Fibroblast of lung (primary cell): ENCODE measurements at regions not wholly inside any gene's neighbourhood (a gene's known extent, or its start where the extent isn't known, plus 50 kb on each side); places are given as distances from the start of the nearest gene placed in this dataset.
"Not testable (repeated sequence)": the region's sequence is repeated elsewhere in the genome, so short reads cannot be mapped to it uniquely, and the experiment has no call there.

Source experiments
- DNase-seq, 2 donors: peaks; one replicate each; pipeline versions ENCODE4 v3.0.0 to v3.0.0-alpha.2; 2010; ENCODE audit warnings: low read depth in 2 of 2
- H2AFZ ChIP-seq: 2 replicates; pipeline ENCODE4 v1.5.1; 2012; ENCODE audit warnings: low read length, control low read depth, inconsistent platforms
- H3K27ac ChIP-seq: 2 replicates; pipeline ENCODE4 v1.5.1; 2011; ENCODE audit warnings: low read length, control low read depth; ENCODE audit not compliant: insufficient read depth
- H3K27me3 ChIP-seq: 2 replicates; pipeline ENCODE4 v1.5.1; 2011; ENCODE audit warnings: mild to moderate bottlenecking, low read length; ENCODE audit not compliant: control insufficient read depth, insufficient read depth
- H3K36me3 ChIP-seq: 2 replicates; pipeline ENCODE4 v1.5.1; 2011; ENCODE audit warnings: low read length; ENCODE audit not compliant: control insufficient read depth, insufficient read depth
- H3K4me1 ChIP-seq: 2 replicates; pipeline ENCODE4 v1.5.1; 2011; ENCODE audit warnings: low read length; ENCODE audit not compliant: control insufficient read depth, insufficient read depth; ENCODE audit errors: extremely low read depth
- H3K4me2 ChIP-seq: 2 replicates; pipeline ENCODE4 v1.5.1; 2011; ENCODE audit warnings: low read length, control low read depth; ENCODE audit not compliant: insufficient read depth; ENCODE audit errors: extremely low read depth
- H3K4me3 ChIP-seq, 4 experiments: fragments of 200-600 bp in 1 of 4; sonication (generic) in 1 of 4; replicated peaks in 1 of 4; 2 replicates each; pipeline ENCODE4 v1.5.1; 2011 to 2016; ENCODE audit warnings: low read length in 4 of 4, low read depth in 3 of 4, mild to moderate bottlenecking in 3 of 4, control low read depth in 2 of 4, inconsistent platforms in 1 of 4, mixed read lengths in 1 of 4; ENCODE audit not compliant: insufficient read depth in 1 of 4; ENCODE audit errors: control extremely low read depth in 1 of 4
- H3K79me2 ChIP-seq: 2 replicates; pipeline ENCODE4 v1.5.1; 2012; ENCODE audit warnings: mild to moderate bottlenecking, low read length, inconsistent platforms; ENCODE audit not compliant: control insufficient read depth, insufficient read depth
- H3K9ac ChIP-seq: 2 replicates; pipeline ENCODE4 v1.5.1; 2011; ENCODE audit warnings: mild to moderate bottlenecking, low read length, control low read depth; ENCODE audit not compliant: insufficient read depth
- H3K9me3 ChIP-seq: 2 replicates; pipeline ENCODE4 v1.5.1; 2012; ENCODE audit warnings: low read depth, low read length; ENCODE audit not compliant: control insufficient read depth, insufficient read depth
- H4K20me1 ChIP-seq: 2 replicates; pipeline ENCODE4 v1.5.1; 2011; ENCODE audit warnings: low read length; ENCODE audit not compliant: control insufficient read depth, insufficient read depth; ENCODE audit errors: extremely low read depth
- EZH2 ChIP-seq: IDR thresholded peaks from 2 replicates; pipeline ENCODE4 v1.5.1; 2012; ENCODE audit warnings: low read length, control low read depth, mild to moderate bottlenecking; ENCODE audit errors: missing control alignments
- TF ChIP-seq, protein P1 (sequence below), 2 donors: IDR thresholded peaks in 1 of 2; conservative IDR thresholded peaks in 1 of 2; 1 replicate in 1 of 2; 2 replicates in 1 of 2; pipeline ENCODE4 v1.5.1; 2011 to 2012; ENCODE audit warnings: low read length in 2 of 2, control low read depth in 1 of 2, inconsistent platforms in 1 of 2, low read depth in 1 of 2, mild to moderate bottlenecking in 1 of 2

DNA sequence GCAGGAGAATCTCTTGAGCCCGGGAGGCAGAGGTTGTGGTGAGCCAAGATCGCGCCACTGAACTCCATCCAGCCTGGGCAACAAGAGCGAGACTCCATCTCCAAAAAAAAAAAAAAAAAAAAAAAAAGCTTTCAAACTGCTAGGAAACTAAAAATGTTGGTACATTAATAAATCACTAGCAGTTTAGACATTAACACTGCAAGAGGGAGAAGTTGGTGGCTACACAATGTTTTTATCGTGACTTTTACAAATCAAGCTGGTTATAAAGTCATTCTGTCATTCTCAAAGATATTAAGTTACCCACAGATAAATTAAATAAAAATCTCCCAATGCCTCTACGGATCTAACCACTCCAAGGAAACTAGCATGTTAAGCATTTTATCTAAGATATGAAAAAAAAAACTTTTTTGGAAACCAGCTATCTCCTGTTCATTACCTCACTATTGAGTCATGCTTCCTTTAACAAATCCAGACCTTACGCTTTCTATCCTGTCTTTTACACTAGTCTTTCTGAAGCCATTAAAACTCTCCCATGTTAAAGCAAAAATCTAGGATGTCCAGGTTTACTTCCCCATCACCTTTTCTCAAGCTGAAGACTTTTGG lies 85.9 kb upstream of the SMURF2 start:
- H2AFZ ChIP-seq, result peak overlapping the region; percentile 48
- no peak overlapping the region for H3K4me2 ChIP-seq
- no peaks in the 10 kb centered on the region for H3K27me3 ChIP-seq
- no peaks in the 10 kb centered on the region for H3K79me2 ChIP-seq
- H3K36me3 ChIP-seq, result peaks cover 4% of the 10 kb centered on the region
- DNase-seq, result peak; percentile 47 to 80
- H3K27ac ChIP-seq, result peak overlapping the region; percentile 53
- TF ChIP-seq, protein P1, sequence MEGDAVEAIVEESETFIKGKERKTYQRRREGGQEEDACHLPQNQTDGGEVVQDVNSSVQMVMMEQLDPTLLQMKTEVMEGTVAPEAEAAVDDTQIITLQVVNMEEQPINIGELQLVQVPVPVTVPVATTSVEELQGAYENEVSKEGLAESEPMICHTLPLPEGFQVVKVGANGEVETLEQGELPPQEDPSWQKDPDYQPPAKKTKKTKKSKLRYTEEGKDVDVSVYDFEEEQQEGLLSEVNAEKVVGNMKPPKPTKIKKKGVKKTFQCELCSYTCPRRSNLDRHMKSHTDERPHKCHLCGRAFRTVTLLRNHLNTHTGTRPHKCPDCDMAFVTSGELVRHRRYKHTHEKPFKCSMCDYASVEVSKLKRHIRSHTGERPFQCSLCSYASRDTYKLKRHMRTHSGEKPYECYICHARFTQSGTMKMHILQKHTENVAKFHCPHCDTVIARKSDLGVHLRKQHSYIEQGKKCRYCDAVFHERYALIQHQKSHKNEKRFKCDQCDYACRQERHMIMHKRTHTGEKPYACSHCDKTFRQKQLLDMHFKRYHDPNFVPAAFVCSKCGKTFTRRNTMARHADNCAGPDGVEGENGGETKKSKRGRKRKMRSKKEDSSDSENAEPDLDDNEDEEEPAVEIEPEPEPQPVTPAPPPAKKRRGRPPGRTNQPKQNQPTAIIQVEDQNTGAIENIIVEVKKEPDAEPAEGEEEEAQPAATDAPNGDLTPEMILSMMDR (conservative IDR thresholded peaks at IDR 0.05 in 1 of 2, IDR thresholded peaks at IDR 0.05 in 1 of 2; ENCODE audit: low read depth in 1 of 2, low read length in 2 of 2), result no peak
- no peak for TF ChIP-seq EZH2
- H3K4me3 ChIP-seq, result no peak overlapping the region
- H3K9me3 ChIP-seq, result no peaks in the 10 kb centered on the region
- H3K4me1 ChIP-seq, result no peaks in the 10 kb centered on the region
- H4K20me1 ChIP-seq, result no peaks in the 10 kb centered on the region
- no peak overlapping the region for H3K9ac ChIP-seq

DNA sequence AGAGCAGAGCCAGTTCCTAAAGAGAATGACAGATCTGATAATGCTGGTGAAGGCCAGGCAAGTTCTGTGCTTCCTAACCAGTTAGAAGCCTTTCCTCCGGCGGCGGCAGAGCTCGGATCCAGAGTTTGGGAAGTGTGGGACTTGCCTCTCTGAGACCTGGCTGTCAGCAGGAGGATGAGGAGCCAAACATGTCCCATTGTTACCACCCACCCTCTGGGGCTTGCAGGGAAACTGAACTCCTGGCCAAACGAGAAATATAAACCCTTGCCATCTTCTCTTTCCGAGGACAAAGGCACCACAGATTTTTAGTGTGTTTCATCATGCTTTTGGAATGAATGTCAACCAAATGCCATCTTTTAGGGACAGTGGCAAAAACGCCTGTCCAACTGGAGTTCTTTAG lies 80.2 kb upstream of the SMURF2 start:
- peak overlapping the region; percentile 26 for H2AFZ ChIP-seq

DNA sequence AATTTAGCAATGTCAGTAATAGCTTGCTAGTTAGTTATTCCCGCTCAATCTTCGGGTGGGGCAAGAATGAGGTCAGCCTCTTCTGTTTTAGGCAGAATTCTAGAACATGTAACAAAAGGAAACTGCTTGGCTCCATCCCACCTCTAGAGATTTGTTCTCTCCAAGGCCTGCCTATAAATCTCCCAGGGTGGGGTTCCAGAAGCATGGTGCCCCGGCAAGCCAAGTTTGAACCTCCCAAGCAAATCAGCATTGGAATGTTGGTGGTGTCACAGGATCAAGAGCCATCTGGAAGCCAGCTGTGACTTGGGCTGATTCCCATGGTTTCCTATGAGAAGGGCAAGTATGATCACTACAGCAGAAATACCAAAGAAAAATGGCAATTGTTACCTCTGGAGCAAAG lies 79.8 kb upstream of the SMURF2 start:
- H3K27me3 ChIP-seq, H4K20me1 ChIP-seq, H3K79me2 ChIP-seq, H3K36me3 ChIP-seq, H3K4me3 ChIP-seq, H3K9me3 ChIP-seq: not testable (repeated sequence)
- peak; percentile 72 to 86 for DNase-seq
- Histone ChIP-seq H3K4me1 (peaks cover 16% of the 10 kb centered on the region), H3K27ac (peak overlapping the region; percentile 82), H2AFZ (peak overlapping the region; percentile 26), H3K9ac (peak overlapping the region; percentile 7), H3K4me2 (peak overlapping the region; percentile 35)

More for the DNA sequence above, 80.2 kb upstream of the SMURF2 start:
- TF ChIP-seq EZH2, result no peak
- TF ChIP-seq, protein P1 (conservative IDR thresholded peaks at IDR 0.05 in 1 of 2, IDR thresholded peaks at IDR 0.05 in 1 of 2; ENCODE audit: low read depth in 1 of 2, low read length in 2 of 2), result no peak
- no peaks in the 10 kb centered on the region for H3K36me3 ChIP-seq
- no peaks in the 10 kb centered on the region for H3K79me2 ChIP-seq
- H3K4me3 ChIP-seq, result no peak overlapping the region
- peak overlapping the region; percentile 35 for H3K4me2 ChIP-seq
- peaks cover 16% of the 10 kb centered on the region for H3K4me1 ChIP-seq
- peak overlapping the region; percentile 82 for H3K27ac ChIP-seq
- no peaks in the 10 kb centered on the region for H3K9me3 ChIP-seq
- H3K27me3 ChIP-seq, result no peaks in the 10 kb centered on the region
- DNase-seq, result no peak
- H3K9ac ChIP-seq, result peak overlapping the region; percentile 7
- H4K20me1 ChIP-seq, result no peaks in the 10 kb centered on the region
